IPS DF 6.9 (cell line): ENCODE measurements at regions not wholly inside any gene's neighbourhood (a gene's known extent, or its start where the extent isn't known, plus 50 kb on each side); places are given as distances from the start of the nearest gene placed in this dataset.
"Not testable (repeated sequence)": the region's sequence is repeated elsewhere in the genome, so short reads cannot be mapped to it uniquely, and the experiment has no call there.

Experiments used
- DNase-seq: peaks from one replicate; pipeline ENCODE4 v3.0.0-alpha.2; 2013; ENCODE audit warnings: low read depth, low spot score
- H3K27ac ChIP-seq: one replicate; pipeline ENCODE4 v1.5.1; 2013; ENCODE audit warnings: low read length, control low read depth
- H3K27me3 ChIP-seq: 2 replicates; pipeline ENCODE4 v1.6.1; 2013; ENCODE audit warnings: mild to moderate bottlenecking, low read length; ENCODE audit not compliant: control insufficient read depth, insufficient read depth
- H3K36me3 ChIP-seq: 2 replicates; pipeline ENCODE4 v1.6.1; 2013; ENCODE audit warnings: low read length; ENCODE audit not compliant: control insufficient read depth, insufficient read depth
- H3K4me1 ChIP-seq: 2 replicates; pipeline ENCODE4 v1.6.1; 2013; ENCODE audit warnings: low read length; ENCODE audit not compliant: control insufficient read depth, insufficient read depth
- H3K4me3 ChIP-seq: 2 replicates; pipeline ENCODE4 v1.5.1; 2013; ENCODE audit warnings: mild to moderate bottlenecking, low read length
- H3K9me3 ChIP-seq: 2 replicates; pipeline ENCODE4 v1.6.1; 2013; ENCODE audit warnings: low read length, inconsistent platforms; ENCODE audit not compliant: control insufficient read depth, insufficient read depth
- WGBS: extraction: QIAGEN DNeasy Blood & Tissue Kit; methylation state at CpG from one replicate; pipeline ENCODE4 v1.1.7; 2013; ENCODE audit warnings: mixed read lengths, missing lambda C conversion rate; ENCODE audit not compliant: insufficient read length, insufficient coverage; 5-methylcytosine and 5-hydroxymethylcytosine counted together

- no peak overlapping the region for H3K4me3 ChIP-seq
- no peak for DNase-seq
- H3K36me3 ChIP-seq = no peaks in the 10 kb centered on the region
- no CpG with 5 or more reads among the region's 3 CpGs for WGBS
- no peak overlapping the region for H3K27ac ChIP-seq
- no peaks in the 10 kb centered on the region for H3K9me3 ChIP-seq
- no peaks in the 10 kb centered on the region for H3K27me3 ChIP-seq
- H3K4me1 ChIP-seq = no peaks in the 10 kb centered on the region
Observed at GRCh38 chr5:87183896-87184295, 83.8 kb upstream of the RASA1 start.

- no peaks in the 10 kb centered on the region for H3K4me1 ChIP-seq
- H3K9me3 ChIP-seq = no peaks in the 10 kb centered on the region
- H3K36me3 ChIP-seq = no peaks in the 10 kb centered on the region
- no peak for DNase-seq
- no CpG with 5 or more reads among the region's 5 CpGs for WGBS
- H3K27ac ChIP-seq = no peak overlapping the region
- no peak overlapping the region for H3K4me3 ChIP-seq
- H3K27me3 ChIP-seq = no peaks in the 10 kb centered on the region
Observed at GRCh38 chr5:87184605-87185004, 83.1 kb upstream of the RASA1 start.

- no peak overlapping the region for H3K4me3 ChIP-seq
- DNase-seq = no peak
- H3K36me3 ChIP-seq = no peaks in the 10 kb centered on the region
- no peaks in the 10 kb centered on the region for H3K4me1 ChIP-seq
- no peaks in the 10 kb centered on the region for H3K27me3 ChIP-seq
- H3K27ac ChIP-seq = no peak overlapping the region
- no CpG with 5 or more reads among the region's 3 CpGs for WGBS
- H3K9me3 ChIP-seq = no peaks in the 10 kb centered on the region
Observed at GRCh38 chr5:87185838-87186237, 81.8 kb upstream of the RASA1 start.

GRCh38 chr5:87188391-87188790 lies 79.3 kb upstream of the RASA1 start:
- H3K27me3 ChIP-seq = no peaks in the 10 kb centered on the region
- no peak overlapping the region for H3K4me3 ChIP-seq
- no peaks in the 10 kb centered on the region for H3K36me3 ChIP-seq
- H3K4me1 ChIP-seq = no peaks in the 10 kb centered on the region
- no peaks in the 10 kb centered on the region for H3K9me3 ChIP-seq
- H3K27ac ChIP-seq = no peak overlapping the region
- no CpG with 5 or more reads among the region's 3 CpGs for WGBS
- no peak for DNase-seq

GRCh38 chr5:87190041-87190440 lies 77.6 kb upstream of the RASA1 start:
- H3K36me3 ChIP-seq = no peaks in the 10 kb centered on the region
- H3K4me1 ChIP-seq = no peaks in the 10 kb centered on the region
- no peaks in the 10 kb centered on the region for H3K27me3 ChIP-seq
- no peaks in the 10 kb centered on the region for H3K9me3 ChIP-seq
- no peak for DNase-seq
- no peak overlapping the region for H3K4me3 ChIP-seq
- no peak overlapping the region for H3K27ac ChIP-seq

GRCh38 chr5:87190687-87191086 lies 77.0 kb upstream of the RASA1 start:
- no peaks in the 10 kb centered on the region for H3K4me1 ChIP-seq

GRCh38 chr5:87191645-87192044 lies 76.0 kb upstream of the RASA1 start:
- H3K9me3 ChIP-seq = no peaks in the 10 kb centered on the region
- H3K4me1 ChIP-seq = no peaks in the 10 kb centered on the region
- DNase-seq = no peak
- H3K27ac ChIP-seq = no peak overlapping the region
- no peak overlapping the region for H3K4me3 ChIP-seq
- H3K36me3 ChIP-seq = no peaks in the 10 kb centered on the region
- H3K27me3 ChIP-seq = no peaks in the 10 kb centered on the region

More at GRCh38 chr5:87190687-87191086, 77.0 kb upstream of the RASA1 start:
- DNase-seq = no peak
- H3K36me3 ChIP-seq = no peaks in the 10 kb centered on the region
- H3K27ac ChIP-seq = no peak overlapping the region
- H3K4me3 ChIP-seq = no peak overlapping the region
- H3K27me3 ChIP-seq = no peaks in the 10 kb centered on the region
- H3K9me3 ChIP-seq = no peaks in the 10 kb centered on the region

- no CpG with 5 or more reads among the region's 4 CpGs for WGBS
- no peak overlapping the region for H3K4me3 ChIP-seq
- DNase-seq = no peak
- no peaks in the 10 kb centered on the region for H3K4me1 ChIP-seq
- H3K27ac ChIP-seq = no peak overlapping the region
- no peaks in the 10 kb centered on the region for H3K36me3 ChIP-seq
- H3K27me3 ChIP-seq = no peaks in the 10 kb centered on the region
- no peaks in the 10 kb centered on the region for H3K9me3 ChIP-seq
Observed at GRCh38 chr5:87195104-87195591, 72.5 kb upstream of the RASA1 start.

- no peaks in the 10 kb centered on the region for H3K9me3 ChIP-seq
- H3K36me3 ChIP-seq = no peaks in the 10 kb centered on the region
- H3K4me1 ChIP-seq = no peaks in the 10 kb centered on the region
- no peaks in the 10 kb centered on the region for H3K27me3 ChIP-seq
- no peak overlapping the region for H3K27ac ChIP-seq
- DNase-seq = no peak
- no CpG with 5 or more reads among the region's 3 CpGs for whole genome bisulfite sequencing
- H3K4me3 ChIP-seq = no peak overlapping the region
Observed at GRCh38 chr5:87195616-87196015, 72.1 kb upstream of the RASA1 start.

- Histone ChIP-seq H3K9me3 (no peaks in the 10 kb centered on the region), H3K36me3 (no peaks in the 10 kb centered on the region), H3K27me3 (no peaks in the 10 kb centered on the region), H3K4me1 (no peaks in the 10 kb centered on the region), H3K4me3 (no peak overlapping the region), H3K27ac (no peak overlapping the region)
- no CpG with 5 or more reads among the region's 5 CpGs for WGBS
- DNase-seq = no peak
Observed at GRCh38 chr5:87198010-87198409, 69.7 kb upstream of the RASA1 start.

- no CpG with 5 or more reads among the region's 1 CpG for WGBS
- H3K4me1 ChIP-seq, H3K27me3 ChIP-seq, DNase-seq, H3K36me3 ChIP-seq, H3K4me3 ChIP-seq, H3K27ac ChIP-seq, H3K9me3 ChIP-seq: not testable (repeated sequence)
Observed at GRCh38 chr5:87199246-87199645, 68.4 kb upstream of the RASA1 start.
